Lower leg skin (tissue), 3 donors: ENCODE measurements at regions not wholly inside any gene's neighbourhood (a gene's known extent, or its start where the extent isn't known, plus 50 kb on each side); places are given as distances from the start of the nearest gene placed in this dataset.

Experiments used
- CTCF ChIP-seq, 3 donors: fragments of 450-650 bp; IDR thresholded peaks; one replicate each; pipeline ENCODE4 v1.5.1; 2016; ENCODE audit warnings: antibody characterized with exemption in 3 of 3, mild to moderate bottlenecking in 3 of 3, moderate library complexity in 2 of 3
- POLR2A ChIP-seq, 2 donors: fragments of 450-650 bp; IDR thresholded peaks; one replicate each; pipeline ENCODE4 v1.6.1; 2016 to 2017; ENCODE audit warnings: antibody characterized with exemption in 2 of 2, mild to moderate bottlenecking in 1 of 2, moderate library complexity in 1 of 2

GRCh38 chr13:86788616-86789015 is 882.6 kb upstream of the SLITRK5 start:
- TF ChIP-seq POLR2A (IDR thresholded peaks at IDR 0.05) (no peak), CTCF (IDR thresholded peaks at IDR 0.05) (no peak)
